Renal pelvis (tissue), 1 donor: ENCODE measurements at regions not wholly inside any gene's neighbourhood (a gene's known extent, or its start where the extent isn't known, plus 50 kb on each side); places are given as distances from the start of the nearest gene placed in this dataset.
A peak's percentile ranks its signal among the peaks of the same experiment; 100 is the strongest.
"Not testable (repeated sequence)": the region's sequence is repeated elsewhere in the genome, so short reads cannot be mapped to it uniquely, and the experiment has no call there.

Experiments used
- DNase-seq: peaks from one replicate; pipeline ENCODE4 v3.0.0-alpha.2; 2013

DNA sequence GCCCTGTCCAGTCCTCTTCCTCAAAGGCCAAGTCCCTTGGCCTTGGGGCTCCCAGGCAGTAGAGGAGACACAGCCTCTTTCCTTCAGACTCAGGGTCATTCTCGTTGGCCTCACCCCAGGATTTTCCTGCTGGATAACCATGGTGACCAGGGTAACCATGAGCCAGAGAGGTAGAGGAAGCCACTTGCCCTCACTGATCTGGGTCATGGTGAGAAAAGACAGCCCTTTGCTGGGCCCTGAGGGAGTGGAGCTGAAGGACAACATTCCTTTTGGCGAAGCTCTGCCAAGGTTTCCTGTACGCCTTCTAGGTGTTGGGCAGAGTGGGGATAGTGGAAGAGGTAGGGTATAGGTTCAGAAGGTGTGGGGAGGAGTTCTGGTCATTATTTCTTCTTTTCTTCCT lies 53.1 kb upstream of the WNT4 start:
- DNase-seq, result no peak

GRCh38 chr1:22196641-22197040 lies 53.7 kb upstream of the WNT4 start:
- DNase-seq, result no peak

DNA sequence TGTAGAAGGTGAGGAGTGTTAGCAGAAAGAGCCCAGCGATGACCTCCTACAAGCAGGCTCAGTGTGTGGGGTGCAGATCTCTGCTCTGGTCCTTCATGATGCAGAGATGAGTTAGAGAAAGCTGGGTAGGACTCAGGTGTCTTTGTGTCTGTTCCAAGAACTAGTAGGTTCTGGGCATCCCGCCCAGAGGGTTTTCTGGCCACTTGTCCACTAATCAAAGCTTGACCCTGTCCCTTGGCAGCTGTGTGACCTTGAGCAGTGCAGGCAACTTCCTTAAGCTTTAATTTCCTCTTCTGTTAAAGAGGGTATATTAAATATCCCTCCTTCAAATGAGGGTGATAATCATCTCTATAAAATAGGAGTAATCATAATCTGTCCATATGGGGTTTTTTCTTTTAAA lies 54.7 kb upstream of the WNT4 start:
- no peak for DNase-seq

GRCh38 chr1:22201023-22201422 lies 58.1 kb upstream of the WNT4 start:
- DNase-seq, result no peak

DNA sequence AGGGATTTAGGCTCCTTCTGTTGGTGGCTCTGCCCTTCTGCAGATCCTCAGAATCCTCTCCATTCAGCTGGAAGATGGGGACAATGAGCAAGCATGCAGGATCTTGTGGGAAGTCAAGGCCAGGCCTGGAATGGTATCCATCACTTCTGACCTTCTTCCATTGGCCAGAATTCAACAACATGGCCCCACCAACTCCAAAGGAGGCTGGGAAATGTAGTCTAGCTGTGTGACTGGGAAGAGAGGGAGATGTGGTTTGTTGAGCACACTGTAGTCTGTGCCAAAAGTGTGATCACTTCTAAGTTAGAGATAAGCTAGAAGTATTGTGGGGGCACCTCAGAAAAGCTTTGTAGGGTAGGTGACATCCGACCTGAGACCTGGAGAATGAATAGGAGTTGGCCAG lies 60.4 kb upstream of the WNT4 start:
- no peak for DNase-seq

DNA sequence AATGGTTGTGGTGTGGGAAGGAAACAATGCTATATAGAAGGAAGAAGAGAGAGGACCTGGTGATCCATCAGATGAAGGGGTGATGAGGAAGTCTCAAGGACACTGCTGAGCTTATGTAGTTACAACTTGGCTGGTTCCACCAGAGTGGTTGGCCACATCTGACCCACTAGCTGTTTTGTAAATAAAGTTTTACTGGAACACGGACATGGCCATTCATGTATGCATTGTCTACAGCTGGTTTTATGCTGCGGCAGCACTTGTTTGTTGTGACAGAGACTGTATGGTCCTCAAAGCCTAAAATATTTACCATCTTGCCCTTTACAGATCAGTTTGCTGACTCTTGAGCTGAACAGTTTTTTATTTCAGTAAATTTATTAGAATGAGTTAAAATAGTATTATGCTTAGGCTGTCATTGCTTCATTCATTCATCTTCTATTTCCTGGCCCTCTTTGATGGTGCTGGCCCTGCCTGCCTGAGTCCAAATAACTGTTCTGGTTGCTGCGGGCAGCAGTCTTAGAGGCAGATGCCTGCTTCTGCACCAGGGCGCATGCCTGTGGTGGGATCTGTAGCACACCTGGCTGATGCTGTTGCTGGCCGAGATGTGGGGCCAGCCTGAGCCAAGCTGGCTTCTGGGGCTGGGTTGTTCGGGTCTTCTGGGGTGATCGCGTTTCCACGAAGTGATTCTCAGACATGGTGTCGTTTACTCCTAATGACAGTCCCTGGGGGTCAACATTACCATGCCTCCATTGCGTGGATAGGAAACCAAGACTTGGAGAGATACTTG lies 61.4 kb upstream of the WNT4 start:
- DNase-seq, result no peak

GRCh38 chr1:22204989-22205913 lies 62.4 kb upstream of the WNT4 start:
- DNase-seq, result no peak

DNA sequence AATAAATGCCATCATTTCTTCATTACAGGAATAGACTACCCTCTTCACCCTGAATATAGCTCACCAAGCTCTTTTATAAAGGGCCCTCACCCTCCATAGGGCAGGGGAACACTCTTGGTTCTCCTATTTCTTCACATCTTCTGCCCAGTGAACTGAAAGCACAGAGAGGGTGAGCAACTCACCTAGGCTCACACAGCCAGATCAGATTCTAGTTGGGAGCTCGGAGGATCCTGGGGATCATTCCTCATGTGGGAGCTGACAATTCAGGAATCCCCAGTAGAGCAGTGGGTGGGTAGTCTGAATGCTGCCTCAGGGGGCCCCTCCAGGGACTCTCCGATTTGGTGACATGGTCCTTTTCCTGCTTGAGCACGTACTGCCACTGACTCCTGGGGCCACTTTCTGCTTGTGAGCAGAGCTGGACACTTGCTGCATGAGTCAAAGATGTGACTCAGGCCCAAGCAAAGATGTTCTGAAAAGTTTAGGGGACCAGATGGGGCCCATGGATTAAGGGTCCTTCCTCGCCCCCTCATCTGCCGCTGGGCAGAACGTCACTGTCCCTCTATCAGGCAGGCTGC lies 63.7 kb upstream of the WNT4 start:
- DNase-seq, result no peak

DNA sequence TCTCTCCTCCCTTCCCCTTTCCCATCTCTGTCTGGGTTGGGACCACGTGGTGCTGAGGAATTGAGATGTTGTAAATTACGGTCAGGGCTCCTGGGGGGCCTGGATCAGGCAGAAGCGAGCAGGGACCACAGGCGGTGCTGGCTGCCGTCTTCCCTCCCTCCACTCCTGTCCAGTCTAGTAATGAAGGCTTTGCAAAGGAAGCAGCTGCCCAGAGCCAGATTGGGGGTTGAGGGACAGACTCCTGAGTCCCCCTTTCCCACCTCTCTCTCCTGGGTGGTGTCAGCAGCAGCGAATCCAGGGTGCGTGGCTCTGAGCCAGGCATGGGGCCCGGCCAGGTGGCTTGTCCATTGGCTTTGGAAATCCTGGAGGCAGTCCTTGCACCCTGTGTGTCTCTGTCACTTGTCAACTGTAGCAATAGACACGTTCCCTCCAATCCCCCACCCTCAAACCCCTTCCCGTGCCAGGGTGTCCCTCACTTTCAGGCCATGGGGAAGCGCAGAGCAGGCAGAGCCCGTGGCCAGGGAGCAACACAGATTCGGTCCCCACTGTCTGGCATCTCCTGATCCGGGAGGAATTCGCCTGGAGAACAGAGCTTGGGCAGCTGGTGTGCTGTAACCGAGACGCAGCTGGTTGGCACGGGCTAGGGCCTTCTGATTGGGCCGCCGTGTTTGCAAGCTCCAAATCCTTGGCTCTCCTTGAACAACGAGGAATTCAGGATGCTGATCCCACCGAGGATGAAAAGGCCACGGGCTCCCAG lies 64.8 kb upstream of the WNT4 start:
- DNase-seq, result peak; percentile 43

DNA sequence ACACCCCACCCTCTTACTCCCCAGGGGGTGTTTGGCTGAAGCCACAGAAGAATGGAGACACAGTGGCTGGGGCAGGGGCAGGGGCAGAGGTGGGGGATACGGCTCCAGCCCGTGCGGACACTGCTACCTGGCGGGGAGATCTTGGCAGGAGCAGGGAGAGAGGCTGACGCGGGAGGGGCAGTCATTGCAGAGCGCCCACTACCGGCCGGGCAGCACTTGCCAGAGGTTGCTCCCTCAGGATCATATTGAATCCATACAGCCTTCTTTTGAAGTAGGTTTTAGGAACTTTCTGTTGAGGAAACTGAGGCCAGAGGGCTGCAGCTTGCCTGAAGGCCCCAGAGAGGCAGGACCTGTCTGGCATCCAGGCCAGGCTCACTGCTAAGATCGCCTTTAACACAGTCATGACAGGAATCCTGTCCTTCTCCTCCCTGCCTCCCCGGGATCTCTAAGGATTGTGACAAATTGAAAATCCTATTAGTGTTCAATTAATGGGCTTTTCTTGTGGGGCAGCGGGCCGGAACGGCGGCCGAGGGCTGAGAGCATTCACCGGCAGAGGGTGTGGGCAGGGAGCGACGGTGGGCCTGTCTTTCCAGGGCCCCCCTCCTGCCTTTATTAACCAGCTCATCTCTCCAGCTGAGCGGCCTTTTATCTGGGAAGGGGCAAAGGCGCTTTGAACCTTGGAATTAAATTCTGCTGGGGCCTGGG lies 65.5 kb upstream of the WNT4 start:
- DNase-seq, result no peak

- no peak for DNase-seq
Measured at GRCh38 chr1:22208973-22209378, 66.1 kb upstream of the WNT4 start.

- DNase-seq, result no peak
Measured at GRCh38 chr1:22210176-22210575, 67.3 kb upstream of the WNT4 start.

GRCh38 chr1:22210636-22211035 lies 67.7 kb upstream of the WNT4 start:
- no peak for DNase-seq

DNA sequence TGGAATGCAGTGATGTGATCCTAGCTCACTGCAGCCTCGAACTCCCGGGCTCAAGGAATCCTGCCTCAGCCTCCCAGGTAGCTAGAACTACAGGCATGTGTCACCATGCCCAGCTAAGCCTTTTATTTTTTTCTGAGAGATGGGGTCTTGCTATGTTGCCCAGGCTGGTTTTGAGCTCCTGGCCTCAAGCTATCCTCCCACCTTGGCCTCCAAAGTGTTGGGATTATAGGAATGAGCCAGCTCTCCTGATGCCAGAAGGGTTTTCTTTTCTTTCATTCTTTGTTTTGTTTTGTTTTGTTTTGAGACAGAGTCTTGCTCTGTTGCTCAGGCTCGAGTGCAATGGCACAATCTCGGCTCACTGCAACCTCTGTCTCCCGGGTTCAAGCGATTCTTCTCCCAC lies 68.6 kb upstream of the WNT4 start:
- DNase-seq, result not testable (repeated sequence)

DNA sequence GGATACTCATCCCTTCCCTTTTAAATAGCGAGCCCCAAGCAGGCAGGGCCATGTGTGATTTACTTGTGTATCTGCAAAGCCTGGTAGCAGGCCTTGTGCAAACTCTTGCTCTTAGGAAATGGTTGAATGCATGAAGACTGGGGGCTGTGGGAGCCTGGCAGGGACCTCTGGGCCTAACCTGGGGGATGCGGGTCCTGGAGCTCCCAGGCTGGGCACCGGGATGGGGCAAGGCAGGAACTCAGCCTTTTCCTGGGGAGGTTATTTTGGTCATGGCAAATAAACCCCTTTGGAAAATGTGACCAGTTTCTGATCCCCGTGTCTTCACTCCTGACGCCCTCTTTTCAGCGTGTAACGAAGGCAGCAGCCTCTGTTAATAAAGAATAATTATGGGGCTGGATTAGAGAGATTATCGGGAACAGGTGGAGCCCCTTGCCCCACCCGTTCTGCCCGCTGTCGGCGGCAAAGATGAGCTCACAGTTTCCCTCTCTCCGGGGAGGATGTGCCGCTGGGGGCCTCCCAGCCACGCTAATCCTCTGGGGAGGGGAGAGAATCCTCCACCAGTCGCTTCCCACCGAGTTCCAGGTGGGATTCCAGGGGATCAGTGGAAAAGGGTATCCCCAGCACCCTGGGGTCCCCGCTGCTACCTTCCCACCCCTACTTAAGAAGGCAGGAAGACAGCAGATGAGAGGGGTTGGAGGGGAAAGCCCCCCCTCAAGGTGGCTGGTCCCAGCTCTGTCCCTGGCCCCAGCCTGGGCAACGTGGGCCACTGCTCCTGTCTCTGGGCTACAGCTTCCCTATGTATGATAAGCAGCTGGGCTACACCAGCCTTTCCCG lies 69.7 kb upstream of the WNT4 start:
- DNase-seq, result no peak

DNA sequence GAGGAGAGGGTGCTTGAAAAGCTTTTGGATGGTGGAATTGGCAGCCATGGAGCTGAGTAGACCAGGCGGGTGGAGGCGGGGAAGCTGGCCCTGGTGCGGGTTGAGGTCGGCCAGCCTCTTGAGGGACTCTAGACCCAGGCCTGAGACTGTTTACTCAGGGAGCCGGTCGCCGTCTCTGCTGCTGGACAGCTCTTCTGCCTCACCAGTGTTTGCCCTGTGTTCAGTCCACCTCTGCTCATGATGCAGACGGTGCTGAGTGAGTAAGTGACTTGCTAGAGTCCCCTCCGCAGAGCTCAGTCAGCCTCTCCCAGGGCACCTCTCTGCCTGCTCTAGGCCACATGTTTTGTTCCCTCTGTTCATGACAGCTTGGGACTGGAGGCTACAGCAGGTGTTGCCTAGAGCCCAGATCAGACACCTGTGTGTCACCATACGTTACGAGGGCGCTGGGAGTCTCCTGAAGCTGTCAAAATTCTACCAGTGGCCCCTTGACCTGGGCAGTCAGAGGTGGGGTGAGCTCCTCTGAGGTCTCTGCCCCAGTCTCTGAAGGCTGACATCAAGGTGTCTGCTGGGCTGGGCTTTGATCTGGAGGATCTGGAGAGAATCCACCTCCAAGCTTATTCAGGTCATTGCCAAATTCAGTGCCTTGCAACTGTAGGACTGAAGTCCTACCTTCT lies 73.5 kb upstream of the WNT4 start:
- no peak for DNase-seq

GRCh38 chr1:22216966-22217365 lies 74.1 kb upstream of the WNT4 start:
- no peak for DNase-seq

DNA sequence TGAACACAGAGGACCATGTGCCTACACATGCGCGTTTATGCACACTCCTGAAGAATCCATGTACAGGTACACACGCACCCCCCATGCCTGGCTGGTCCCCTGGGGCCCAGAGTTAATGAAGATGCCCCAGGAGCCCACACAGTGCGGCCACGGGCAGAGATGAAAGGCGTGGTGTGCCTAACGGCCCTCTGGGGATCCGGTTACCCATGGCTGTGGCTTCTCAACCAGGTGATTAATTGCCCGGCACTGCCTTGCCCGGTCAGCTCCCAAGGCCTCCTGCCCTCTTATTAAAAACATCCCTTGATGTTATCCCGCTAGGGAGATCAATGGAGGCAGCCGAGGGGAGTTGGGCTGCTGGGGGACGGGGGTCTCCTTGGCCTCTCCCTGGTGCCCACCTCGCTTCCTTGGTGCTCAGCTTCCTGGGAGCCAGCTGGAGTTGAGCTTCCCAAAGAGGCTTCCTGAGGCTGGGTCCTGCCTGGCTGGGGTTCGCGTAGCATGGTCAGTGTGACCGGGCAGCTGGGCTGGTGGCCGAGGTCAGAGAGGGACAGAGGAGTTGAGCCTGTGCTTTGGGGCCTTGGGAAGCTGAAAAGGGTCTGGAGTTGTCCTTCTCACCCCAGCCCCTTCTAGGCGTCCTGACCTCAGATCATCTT lies 75.0 kb upstream of the WNT4 start:
- peak; percentile 79 for DNase-seq

DNA sequence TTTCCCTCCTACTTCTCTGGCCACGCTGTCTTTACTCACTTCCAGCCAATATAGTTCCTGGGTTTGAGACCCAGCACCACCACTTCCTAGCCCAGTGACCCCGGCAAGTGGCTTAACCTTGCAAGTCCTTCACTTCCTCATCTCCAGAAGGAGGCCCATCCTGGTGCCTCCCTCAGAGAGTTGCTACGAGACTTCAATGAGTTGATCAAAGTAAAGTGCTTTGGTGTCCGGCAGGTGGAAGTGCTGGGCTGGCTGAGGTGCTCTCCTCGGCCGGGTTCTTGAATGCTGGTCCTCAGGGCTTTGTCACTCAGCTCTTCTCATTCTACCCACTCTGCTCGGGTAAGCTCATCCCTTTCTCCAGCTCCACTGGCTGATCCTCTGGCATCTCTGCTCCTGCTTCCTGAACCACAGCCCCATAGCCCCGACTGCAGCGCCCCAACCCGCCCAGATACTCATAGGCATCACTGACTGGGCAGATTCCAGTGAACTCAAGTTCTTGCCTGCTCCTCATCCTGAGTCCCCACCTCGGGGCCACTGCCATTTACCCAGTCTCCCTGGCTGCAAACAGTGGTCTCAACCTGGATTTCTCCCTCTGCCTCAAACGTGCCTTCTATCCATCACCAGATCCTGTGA lies 75.8 kb upstream of the WNT4 start:
- no peak for DNase-seq
